HG03097 (cell line): ENCODE measurements at regions not wholly inside any gene's neighbourhood (a gene's known extent, or its start where the extent isn't known, plus 50 kb on each side); places are given as distances from the start of the nearest gene placed in this dataset.

ENCODE experiments used
- ATAC-seq: cut with Tn5 transposase; IDR thresholded peaks from one replicate; pipeline ENCODE4 v1.9.1; 2021; ENCODE audit not compliant: unreplicated experiment, low FRiP score

DNA sequence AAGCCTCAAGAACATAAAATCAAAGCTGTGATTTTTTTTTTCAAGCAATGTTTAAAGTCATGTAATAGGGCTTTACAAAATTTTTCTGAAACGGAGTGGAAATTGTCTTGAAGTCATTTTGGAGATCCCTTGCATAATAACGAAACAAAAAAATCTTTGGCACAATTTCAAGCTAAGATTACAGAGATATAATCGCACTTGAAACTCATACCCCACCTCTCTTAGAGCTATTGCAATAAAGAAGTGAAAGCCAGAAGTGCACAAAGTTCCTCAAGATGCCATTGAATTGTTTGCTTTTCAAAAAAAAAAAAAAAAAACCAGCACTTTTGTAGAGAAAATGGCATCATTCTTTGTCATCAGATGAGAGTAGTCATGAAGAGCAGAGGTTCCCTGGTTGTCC lies 152.3 kb downstream of the PAX3 start:
- no peak for ATAC-seq

DNA sequence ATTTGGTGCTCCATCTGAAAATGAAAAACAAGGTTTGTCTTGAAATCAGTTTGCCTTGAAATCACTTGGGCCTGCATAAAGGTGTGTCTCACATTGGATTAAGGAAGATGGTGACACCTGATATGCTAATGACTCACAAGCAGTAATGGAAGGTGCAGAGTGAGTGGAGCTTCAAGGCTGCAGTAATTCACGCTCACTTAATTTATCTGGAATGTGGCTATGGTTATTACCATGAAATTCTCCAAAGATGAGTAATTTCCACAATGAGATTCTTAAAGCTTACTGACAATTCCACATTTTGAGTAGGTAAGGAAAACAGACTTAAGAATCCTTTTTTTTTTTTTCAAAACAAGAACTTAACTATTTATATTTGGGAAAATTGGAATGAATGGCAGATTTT lies 156.8 kb downstream of the PAX3 start:
- ATAC-seq: no peak

DNA sequence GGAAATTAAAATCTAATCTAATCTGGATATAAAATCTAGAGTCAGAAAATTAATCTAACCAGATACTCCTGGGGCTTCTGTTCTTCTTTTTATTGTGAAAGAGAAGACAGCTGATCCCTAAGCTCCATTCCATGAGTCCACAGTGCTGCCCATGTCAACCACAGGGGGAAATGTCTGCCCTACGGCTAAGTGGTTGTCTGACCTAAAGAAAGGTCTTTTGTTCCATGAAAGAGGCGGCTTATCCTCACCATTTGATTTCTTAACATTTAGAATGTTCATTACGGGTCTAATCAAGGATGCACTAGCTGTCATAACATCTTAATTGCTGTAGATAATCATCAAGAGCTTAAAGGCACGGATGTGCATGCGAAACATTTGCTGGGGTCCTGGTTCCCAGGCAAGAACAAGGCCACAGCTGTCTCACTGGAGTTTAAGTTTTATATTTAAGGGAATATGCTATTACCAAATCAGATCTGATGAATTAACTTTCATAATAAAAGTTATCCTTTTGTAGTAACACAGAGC lies 162.6 kb downstream of the PAX3 start:
- no peak for ATAC-seq

DNA sequence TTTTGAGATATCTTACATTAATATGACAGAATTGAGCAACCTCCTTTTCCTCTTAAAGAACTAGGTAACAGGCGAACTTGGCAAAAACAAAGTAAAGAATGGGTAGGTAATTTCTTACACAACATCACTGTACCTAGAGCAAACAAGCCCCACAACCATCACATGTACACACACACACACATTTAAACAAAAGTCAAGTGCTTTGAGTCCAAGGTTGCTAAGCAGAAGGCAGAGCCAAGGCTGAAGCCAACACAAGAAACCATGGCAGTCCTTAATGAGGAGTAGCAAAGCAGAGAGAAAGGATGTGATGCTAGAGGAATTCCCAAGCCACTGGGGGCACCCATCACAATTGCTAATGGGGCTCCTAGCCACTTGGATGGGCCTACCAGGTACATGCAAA lies 164.1 kb downstream of the PAX3 start:
- no peak for ATAC-seq

DNA sequence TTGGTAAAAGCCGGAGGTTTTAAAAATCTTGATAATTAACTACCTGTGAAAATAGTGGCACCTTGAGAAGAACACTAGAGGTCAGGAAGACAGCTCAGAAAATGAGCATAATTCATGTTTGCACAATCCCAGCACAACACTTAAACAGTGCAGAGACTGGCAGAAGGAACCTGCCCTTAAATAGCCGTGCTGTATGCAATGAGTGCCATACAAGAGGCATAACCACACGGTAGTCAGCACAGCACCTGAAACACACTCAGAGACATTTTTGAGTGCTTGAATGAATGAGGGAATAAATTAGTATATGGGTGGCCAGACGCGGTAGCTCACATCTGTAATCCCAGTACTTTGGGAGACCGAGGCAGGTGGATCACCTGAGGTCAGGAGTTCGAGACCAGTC lies 164.9 kb downstream of the PAX3 start:
- ATAC-seq: no peak

DNA sequence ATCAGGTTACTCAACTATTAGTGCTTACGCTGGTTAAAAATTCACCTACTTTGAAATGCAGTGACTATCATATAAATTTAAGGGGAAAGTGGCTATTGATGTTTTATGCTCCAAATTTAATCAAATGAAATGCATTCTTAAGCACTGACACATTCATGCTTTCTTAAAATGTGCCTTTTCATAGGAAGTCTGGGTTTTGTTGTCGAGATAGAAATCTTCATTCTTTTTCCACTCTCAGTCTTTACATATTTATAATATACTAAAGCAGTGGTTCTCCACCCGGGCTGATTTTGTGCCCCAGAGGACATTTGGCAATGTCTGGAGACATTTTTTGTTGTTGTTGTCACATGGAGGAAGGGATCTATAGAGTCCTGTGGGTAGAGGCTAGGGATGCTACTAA lies 167.9 kb downstream of the PAX3 start:
- no peak for ATAC-seq

DNA sequence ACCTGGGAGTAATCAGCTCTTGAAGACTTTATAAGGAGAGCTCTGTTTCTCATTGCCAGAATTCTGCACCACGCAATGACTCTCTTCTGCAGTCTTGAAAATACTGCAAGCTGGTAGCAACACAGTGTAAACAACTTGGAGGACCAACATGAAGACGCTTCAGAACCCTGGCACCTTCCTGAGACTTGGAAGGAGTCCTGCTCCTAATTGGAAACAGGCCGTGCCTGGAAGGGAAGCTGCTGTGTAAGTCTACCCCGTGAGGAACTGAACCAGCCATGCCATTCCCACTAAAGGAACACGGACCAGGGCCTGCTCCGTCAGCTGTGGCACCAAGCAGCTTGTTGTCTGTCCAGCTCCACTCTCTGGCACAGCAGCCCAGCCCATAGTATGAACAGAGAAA lies 171.1 kb downstream of the PAX3 start:
- ATAC-seq: no peak

DNA sequence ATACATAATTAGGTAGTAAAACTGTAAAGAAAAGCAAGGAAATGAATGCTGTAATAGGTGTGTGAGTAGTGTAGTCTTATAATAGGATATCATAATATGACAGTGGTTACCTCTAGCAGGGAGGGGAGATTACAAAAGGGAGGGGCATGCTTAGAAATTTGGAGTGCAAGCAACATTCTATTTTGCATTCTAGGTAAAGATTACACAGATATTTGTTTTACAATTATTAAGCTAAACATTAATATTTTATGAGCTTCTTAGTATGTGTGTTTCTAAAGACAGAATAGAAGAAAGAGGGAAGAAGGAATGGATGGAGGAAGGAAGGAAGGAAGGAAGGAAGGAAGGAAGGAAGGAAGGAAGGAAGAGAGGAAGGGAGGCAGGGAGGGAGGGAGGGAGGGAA lies 177.9 kb downstream of the PAX3 start:
- no peak for ATAC-seq

DNA sequence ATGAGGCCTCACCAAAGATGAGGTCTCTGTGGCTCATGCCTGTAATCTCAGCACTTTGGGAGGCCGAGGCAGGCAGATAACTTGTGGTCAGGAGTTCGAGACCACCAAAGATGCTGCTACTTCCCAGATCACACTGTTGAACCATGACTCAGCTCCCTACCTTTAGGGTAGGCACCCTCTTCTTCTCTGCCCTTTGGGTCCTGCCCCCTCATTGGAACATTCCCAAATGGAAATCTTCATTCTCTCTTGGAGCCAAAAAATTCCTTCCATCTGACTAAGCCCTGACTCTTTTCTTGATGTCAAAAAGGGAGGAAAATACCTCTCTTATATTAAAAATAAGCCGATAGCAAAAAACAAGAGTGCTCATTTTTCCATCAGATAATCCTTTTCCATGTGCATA lies 183.5 kb downstream of the PAX3 start:
- ATAC-seq: no peak

DNA sequence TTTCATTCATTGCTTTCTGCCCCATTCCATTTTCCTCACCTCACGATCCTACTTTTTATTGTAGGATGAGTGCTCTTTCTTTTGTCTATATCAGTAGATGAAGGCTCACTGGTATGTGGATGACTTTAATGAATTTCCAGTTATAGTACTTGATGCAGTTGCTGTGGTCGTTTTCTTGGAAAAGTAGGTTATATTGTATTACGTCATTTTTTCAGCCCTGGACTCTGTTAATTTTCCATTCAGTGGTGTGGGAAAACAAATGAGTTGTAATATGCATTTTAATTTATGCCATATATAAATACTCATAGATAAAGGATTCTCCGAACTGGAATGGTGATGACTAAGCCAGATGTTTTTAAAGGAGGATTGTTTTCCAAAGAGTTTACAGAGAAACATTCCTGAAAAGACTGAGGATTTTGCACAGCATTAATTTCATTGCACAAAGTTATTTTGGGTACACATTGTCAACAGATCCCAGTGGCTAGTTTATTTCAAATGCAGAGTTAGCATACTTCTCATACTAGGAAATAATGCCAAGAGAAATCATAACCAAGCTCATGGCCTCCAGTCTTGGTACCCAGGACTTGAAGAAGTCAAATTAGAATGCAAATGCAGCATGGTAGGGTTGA lies 189.7 kb downstream of the PAX3 start:
- ATAC-seq: no peak

DNA sequence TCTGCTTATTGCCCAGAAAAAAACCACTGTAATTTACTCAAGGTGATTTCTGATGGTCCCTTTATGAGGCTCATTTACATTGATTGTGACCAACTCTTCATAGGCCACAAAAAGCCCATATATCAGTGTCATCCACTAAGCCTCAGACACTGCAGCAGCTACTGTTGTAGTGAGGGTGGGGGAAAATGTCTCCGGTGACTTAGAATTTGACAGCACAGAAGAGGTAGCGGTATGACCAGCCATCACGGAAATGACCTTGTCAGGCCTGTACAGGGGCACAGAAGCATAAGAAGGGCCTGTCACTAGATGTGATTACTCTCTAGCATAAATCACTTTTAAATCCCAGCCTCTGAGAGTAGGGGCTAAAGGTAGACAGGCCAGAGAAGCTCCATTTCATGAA lies 190.3 kb downstream of the PAX3 start:
- no peak for ATAC-seq

DNA sequence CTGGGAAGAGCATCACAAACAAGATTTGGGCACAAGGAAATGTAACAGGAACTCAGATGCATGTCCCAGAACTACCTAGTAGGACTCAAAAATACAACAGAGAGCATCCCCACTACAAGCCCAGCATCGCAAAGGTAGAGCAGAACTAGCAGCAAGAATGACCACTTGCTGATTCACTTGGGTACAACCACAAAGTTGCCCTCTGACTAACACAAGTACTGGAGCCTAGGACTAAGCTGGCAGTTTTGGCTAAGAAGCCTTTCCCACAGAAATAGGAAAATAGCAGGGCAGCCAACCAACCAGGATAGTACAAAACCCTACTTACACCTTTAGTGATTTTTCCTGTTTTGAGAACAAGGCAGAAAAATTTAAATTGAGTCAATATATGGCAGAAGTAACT lies 193.8 kb downstream of the PAX3 start:
- ATAC-seq: no peak

DNA sequence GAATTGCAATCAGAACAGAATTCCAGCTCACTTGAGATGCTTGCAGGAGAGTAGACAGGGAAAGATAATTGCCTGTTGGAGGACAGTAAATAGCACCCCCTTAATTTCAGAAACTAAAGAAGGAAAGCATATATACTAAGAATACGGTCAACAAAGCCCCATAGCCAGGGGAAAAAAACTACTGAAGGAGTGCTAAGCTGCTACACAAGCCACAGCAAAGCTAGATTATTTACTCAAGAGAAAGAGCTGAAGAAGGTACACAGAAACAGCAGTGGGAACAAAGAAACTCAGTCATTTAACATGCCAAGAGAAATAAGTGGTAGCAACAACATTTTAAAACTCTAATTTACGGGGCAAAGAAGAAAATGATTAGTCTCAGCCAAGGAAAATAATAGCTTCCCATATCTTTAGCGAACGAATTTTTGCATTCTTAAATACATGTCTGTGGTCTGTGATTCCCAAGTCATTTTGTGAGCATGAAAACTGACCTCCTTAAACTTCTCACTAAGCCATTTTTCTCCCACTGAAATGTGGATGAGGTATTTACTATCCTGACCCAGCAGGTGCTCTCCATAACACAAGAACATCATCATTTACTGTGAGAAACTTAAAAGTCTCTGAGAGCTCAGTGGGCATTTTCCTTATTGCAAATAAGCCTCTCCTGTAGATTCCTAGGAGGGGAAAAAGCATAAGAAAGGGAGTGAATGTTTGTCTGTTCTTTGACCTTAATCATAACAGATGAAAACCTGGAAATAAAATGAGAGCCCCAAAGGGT lies 196.0 kb downstream of the PAX3 start:
- ATAC-seq: no peak

DNA sequence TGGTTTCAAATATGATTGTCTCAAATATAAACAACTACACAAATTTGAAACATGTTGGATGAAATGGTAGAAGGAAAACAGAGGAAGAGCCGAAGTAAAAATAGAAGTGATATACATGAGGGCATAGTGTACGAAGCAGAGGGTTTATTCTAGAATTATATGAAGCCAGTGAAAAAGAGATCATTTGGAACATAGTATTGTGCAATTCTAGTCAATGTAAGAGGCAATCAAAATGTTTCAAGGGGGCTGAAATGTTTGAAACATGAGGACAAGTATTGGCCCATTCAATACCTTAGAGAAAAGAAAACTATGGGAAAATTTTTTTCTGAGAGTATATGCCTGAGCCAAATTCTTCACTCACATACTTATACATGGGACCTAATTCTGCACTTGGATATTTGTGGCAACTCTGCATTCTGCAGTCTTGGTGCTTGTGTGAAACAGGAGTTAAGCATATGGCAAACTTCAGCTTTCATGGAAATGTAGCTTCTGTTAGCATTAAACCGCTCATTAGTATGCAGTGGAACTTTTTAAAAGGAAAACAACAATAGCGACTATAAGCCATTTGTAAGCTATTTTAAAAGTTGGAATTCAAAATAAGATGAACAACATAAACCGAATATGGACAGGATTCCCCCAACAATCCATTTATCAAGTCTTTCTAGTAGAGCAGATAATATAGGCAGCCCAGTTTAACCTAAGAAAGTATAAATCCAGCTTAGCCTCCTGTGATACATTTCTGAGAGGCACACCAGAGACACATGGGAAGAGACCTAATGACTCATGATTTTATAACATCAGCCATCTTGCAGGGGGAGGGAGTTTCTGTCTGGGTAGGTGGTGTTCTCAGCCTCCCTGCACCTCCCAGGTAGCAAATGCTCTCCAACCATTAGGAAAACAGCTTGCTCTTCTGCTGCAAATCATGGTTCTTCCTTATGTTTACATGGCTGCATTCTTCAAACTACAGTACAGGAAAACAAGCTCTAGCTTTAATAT lies 197.8 kb downstream of the PAX3 start:
- ATAC-seq: no peak

DNA sequence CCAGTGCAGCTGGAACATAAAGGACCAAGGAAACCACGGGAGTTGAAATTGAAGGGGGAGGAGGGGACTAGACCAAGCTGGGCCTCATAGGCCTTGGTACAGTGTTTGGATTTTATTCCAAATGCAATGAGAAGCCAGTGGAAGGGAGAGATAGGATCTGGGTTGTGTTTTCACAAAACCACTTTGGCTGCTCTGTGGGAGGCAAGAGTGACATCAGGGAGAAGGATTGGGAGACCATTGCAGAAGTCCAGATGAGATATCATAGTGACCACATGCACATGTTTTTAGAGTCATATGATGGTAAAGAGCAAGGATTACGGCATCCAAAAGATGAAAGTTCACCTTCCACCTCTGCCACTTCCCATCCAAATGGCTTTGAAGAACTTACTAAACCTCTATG lies 210.2 kb downstream of the PAX3 start:
- ATAC-seq: no peak

DNA sequence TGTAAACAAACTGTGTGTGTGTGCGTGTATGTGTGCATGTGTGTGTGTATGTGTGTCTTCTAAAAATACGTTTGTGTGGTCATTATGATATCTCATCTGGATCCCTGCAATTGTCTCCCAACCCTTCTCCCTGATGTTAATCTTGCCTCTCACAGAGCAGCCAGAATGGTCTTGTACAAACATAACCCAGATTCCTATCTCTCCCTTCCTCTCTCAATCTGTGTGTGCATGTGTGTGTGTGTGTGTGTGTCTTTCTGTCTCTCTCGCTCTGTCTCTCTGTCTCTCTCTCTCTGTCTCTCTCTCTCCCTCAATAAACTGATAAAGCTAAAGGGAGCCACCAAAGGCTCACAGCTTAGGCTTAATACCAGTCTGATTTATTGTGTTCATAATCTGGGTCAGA lies 210.8 kb downstream of the PAX3 start:
- no peak for ATAC-seq

DNA sequence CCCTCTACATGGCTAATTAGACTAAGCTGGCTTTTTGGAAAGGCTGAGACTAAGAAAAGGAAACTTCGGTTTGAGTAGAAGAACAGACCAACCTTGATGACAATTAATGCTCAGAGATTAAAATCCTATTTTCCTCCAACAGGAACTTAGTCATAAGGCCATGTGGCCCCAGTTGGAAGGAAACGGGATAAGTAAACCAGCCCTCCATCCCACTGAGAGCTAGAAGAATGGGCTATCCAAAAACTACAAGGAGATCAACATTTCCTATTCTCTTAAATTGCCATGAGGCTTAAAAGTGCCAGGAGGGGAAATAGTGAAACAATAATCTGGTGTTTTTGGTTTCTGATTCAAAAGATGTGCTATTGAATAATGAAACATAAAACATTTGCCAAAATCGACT lies 216.6 kb downstream of the PAX3 start:
- no peak for ATAC-seq

DNA sequence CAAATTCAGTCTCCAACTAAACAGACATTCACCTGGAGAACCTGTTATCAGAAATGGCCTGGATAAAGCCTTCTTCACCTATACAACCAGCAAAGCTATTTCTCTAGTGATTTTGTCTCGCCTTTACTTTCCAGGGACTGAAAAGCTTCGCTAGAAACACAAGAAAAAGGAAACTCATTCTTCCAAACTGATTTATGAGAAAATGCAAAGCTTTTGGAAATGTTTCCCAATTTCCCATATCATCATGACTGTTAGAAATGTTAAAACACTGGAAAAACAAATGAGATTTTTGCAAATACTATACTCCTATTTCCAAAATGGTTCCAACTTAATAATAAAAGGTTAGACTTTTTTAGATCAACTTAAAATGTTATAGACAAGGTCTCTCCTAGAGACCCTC lies 218.7 kb downstream of the PAX3 start:
- ATAC-seq: no peak

DNA sequence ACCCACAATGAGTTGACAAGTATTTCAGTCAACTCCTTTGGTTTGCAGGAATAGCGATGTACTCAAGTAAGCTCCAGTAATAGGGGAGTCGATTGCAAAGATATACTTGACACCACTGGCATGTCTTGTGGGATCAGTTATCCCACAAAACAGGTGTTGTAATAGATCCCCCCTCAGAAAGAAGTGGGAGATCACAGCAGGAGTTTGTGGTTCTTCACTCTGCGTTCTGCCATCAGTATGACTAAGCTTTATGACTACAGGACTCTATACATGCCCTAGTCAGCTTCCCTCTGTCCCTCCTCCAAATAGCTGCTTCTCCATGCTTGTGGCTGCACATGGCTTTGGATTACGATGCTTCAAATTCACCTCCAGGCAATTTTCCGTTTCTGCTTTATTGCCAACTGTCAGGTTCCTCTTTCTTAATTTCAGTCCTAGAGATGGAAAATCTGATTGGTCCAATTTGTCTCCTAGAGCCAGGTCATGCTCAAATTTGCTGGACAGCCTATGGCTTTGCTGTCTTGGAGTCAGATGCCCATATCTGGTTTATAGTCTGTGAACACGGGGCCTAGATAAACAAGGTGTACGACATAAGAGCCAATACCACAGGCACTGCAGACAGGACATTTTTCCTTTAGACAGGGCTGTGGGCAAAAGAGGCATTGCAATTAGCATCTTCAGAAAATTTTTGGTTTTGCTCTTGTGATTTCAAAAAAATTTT lies 221.7 kb downstream of the PAX3 start:
- ATAC-seq: no peak

DNA sequence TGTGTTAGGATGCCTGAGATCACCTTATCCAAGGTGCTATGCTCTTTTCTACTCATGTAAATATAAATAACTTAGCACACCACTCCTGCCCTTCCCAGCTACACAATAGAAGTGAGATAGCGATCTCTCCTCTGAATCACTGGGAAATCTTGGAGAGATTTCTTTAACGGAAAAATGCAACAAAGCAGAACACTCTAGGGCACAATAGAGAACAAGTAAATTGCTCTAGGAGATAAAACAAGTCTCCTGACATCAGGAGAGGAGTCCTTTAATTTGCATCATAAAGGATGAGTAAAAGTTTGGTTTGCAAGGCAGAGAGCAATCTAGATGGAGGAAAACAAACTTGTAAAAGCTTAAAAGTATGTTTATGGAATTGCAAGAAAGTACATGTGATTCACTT lies 224.1 kb downstream of the PAX3 start:
- ATAC-seq: no peak

DNA sequence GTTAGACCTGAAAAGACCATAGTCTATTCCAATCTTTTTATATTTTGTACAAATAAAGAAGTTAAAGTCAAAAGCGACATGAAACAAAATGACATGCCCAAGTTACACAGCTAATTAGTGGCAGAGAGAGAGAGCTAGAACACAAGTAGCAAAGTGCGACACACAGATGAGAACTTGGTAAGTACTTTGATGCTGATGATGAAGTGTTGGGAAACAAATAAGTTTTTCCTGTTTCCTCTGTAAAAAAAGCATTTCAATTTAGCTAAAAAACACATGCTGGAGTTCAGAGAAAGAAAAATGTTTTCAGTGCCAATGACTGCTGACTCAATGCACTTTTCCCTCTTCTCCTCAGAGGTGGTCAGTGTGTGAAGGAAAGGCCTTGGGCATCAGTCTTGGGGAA lies 226.9 kb downstream of the PAX3 start:
- ATAC-seq: no peak
